HG02763 (cell line): ENCODE measurements at regions not wholly inside any gene's neighbourhood (a gene's known extent, or its start where the extent isn't known, plus 50 kb on each side); places are given as distances from the start of the nearest gene placed in this dataset.

Experiments used
- ATAC-seq: cut with Tn5 transposase; IDR thresholded peaks from one replicate; pipeline ENCODE4 v1.9.1; 2021; ENCODE audit warnings: mild to moderate bottlenecking, moderate library complexity; ENCODE audit not compliant: unreplicated experiment

GRCh38 chr10:110396284-110396651, 91.5 kb upstream of the SMNDC1 start:
- no peak for ATAC-seq

DNA sequence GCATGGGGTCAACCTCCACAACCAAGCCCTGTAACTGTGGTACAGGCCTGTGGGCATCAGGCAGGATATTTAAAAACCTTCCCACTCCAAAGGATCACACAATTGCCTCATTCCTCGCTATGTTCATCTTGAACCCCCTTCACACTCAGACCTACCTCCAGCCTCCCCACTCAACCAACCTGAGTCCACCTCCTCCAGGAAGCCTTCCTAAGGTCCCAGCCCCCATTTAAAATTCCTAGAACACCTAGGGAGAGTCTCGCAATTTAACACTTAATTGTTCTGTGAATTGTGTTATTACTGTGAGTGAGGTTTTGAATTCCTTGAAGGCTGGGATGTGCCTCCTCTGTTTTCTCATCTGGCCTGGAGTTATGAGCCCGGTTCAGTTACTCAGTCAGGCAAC, 93.1 kb upstream of the SMNDC1 start:
- no peak for ATAC-seq

DNA sequence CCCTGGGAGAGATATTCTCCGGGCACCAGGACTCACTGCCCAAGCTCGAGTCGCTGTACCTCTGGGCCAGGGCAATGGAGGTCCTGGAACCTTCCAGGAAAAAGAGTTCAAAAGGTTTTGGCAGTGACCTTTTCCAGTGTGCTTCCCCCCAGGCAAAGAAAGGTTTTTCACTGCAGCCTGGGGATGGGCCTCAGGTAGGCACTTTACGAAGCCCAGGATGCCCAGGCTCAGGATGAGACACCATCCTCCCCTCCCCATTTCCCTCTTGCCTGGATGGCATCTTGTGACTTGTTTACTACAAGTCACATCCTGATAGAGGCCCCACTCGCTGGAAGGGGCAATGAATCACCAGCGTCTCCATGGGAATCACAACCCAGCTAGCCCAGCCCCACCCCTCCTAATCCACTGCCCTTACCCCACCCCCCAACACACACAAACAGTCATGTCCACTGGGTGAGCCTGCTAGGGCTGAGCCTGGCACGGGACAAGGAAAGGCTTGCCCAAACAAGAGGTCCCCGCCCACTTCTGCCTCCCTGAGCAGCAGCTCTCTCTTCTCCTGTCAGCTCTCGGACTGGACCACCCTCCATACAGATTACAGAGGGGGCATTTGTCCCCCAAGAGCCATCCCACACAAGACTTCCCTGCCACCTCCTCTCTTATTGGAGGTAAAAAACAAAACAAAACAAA, 93.8 kb upstream of the SMNDC1 start:
- ATAC-seq, result no peak

DNA sequence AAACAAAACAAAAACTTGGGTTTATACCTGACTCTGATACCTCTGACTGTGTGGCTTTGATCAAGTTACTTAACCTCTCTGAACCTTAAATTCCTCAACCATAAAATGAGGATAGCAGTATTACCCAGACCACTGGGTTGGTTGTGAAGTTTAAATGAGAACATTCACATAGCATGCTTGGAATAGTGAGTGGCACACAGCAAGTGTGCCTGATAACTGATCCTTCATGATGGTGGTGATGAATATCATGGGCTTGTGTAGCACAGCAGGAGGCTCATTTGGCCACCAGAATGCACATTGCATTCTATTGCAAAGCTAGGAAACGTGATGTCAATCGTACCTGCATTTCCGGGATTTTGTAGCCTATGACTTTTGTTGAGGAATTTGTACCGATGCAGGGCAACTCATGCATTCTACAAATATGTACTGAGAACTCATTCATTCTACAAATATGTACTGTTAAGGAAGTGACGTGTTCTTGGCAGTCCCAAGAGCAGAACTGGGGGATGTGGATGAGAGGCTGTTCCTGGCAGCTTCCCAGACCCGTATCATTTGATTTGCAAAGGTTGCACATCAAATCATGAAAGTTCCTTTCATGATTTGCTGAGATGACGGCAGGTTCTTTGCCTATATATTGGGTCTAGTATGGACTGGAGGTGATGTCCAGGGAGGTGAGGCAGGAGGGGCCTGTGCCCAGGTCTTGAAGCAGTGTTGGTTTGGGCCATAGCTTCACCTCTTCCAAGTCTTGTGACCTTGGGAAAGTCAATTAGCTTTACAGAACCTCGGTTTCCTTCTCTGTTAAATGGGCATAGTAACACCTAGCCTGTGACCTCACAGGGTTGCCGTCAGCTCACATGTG, 94.6 kb upstream of the SMNDC1 start:
- no peak for ATAC-seq

- no peak for ATAC-seq
Measured at GRCh38 chr10:110399965-110400933, 95.5 kb upstream of the SMNDC1 start.

- no peak for ATAC-seq
Measured at GRCh38 chr10:110401401-110402076, 96.2 kb upstream of the DUSP5 start.

DNA sequence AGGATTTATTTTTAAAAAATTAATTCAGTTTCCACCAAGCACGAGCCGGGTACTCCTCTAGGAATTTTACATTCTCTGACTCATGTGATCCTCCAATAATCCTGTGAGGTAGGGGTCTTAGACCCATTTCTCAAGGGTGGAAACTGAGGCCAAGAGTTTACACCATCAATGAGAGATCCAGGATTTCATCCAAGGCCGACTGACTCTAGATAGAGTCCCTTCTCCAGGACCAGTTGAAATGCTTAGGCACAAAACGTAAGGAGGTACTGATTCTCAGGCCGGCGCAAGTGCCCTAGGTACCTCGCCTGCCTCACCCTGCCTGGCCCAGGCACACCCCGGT, 95.7 kb upstream of the DUSP5 start:
- ATAC-seq, result no peak

- no peak for ATAC-seq
Measured at GRCh38 chr10:110403593-110403992, 94.1 kb upstream of the DUSP5 start.

- ATAC-seq, result no peak
Measured at GRCh38 chr10:110404413-110404812, 93.3 kb upstream of the DUSP5 start.

DNA sequence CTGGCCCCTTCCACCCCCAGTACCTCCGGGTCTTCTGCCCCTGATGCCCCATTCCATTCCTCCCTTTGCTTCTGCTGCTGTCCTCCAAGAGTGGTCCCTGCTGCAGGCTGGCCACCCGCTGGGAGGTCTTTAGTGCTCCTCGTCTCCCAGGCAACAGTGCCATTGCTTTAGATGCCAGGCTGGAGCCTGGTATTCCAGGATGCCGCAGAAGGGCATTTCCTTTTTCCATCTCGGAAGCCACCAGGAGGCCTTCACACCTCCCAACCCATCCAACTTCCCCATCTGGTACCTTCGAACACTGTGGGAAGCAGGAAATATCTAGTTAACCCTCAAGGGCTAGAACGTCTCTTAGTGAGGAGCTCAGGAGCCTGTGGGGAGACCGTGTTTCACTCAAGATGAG, 92.9 kb upstream of the DUSP5 start:
- no peak for ATAC-seq

DNA sequence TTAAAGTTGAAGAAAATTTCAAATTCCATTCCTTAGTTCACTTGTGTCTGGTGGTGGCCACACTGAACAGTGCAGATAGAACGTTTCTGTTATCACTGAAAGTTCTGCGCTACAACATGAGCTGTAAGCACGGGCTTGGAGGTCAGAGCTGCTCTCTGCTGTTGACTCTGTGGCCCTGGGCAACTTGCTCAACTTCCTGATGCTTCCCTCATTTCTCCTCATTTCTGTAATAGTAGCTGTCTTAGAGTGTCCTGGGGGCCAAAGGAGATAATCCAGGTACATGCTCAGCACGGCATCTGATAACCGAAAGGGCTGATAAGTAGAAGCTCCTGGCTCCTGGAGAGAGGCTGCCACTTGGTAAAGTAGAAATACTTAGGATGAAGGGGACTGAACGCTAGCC, 92.3 kb upstream of the DUSP5 start:
- no peak for ATAC-seq

DNA sequence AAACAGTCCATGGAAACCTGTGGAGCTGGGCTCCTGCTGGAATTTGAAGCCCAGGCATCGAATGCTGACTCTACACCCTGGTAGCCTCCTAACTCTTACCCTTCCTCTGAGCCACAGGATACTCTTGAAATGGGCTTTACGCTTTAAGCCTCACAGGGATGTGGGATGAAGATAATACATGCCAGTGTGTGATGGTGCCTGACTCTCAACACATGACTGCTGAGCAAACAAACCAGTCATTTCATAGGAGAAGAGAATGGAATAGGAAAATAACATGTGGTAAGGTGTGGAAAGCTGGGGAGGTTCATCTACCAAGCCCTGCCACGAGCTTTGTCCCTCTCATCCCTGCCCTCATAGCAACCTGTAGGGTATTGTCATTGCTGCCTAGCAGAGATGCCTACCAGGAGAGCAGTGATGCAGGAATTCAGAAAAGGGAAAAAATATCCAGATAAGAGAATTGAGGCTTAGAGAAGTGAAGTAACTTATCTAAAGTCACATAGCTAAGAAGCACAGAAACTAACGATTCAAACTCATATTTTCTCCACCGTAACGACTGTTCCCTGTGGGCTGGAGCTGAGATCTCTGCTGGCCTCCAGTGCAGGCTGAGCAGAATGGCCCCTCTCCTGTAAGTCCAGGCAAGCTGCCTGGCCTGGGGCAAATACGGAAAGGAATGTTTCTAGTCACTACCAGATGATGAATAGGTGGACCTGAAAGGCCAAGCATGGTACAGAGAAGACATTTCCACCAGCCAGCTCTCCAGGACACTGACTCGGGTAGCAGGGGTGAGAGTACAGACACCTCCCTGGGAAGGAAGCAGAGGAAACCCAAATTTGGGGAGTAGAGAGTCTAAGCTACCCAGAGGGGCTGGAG, 90.2 kb upstream of the DUSP5 start:
- ATAC-seq, result no peak

- no peak for ATAC-seq
Measured at GRCh38 chr10:110408203-110408871, 89.4 kb upstream of the DUSP5 start.

- no peak for ATAC-seq
Measured at GRCh38 chr10:110408943-110409342, 88.8 kb upstream of the DUSP5 start.

DNA sequence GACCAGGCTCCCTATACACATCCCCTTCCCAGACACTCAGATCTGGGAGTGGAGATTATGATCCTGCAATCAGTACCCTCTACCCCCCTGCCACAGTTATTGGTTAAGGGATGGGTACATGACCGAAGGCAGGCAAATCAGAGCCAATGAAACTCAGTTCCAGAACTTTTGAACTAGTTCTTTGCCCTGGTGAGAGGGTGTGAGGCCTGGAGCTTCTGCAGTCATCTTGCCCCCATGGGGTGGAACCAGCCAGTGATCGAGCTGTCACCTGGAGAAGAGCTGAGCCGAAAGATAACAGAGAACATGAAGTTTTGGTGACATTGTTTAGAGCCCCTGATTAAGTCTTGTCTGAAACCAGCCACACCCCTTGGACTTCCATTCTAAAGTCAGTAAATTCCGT, 88.2 kb upstream of the DUSP5 start:
- ATAC-seq, result no peak

DNA sequence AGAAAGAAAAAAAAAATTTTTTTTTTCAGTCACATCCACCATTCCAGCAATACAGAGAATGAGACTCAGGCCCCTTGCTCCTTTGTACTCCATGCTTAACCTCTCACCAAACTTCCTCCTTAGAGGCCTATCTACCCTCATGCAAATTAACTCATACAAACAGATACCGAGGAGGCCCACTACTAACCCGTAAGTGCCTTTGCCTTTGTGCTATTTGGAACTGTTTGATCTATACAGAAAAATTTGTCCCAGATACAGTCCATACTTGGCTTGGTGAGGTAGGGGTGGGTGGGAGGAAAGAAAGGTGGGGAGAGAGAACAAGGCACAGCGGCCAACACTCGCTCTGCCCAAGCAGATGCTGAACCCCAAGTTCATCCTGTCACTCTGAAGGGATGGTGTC, 87.8 kb upstream of the DUSP5 start:
- no peak for ATAC-seq

DNA sequence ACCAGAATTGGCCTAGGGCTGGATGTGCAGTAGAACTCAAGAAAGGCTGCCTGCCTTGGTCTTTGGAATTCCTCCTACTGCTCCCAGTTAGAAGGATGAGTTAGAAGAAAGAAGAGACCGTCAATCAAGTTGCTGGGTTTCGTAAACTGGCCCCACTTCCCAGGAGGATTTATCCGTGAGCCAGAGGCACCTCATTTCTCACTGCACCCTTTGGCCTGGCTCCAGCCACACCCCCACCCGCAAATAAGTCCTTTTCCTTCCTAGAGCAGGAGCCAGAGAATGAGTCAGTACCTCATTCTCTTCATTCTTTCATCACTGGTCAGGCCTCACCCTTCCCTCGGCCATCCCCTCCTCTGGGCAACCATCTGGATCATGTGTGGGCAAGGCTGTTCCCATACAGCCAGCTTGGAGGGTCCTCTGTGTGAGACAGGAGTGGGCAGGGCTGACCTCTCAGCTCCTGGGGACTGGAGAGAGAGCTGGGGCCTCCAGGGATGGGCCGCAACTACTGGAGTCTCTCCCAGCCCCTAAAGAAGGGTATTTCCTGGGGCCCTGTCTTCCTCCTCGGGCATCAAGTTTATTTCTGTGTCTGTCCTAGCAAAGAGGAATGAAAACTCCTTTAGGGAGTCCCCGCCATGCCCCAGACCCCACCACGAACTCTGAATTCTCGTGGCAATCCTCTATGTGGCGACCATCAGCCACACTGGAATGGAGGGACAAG, 87.2 kb upstream of the DUSP5 start:
- no peak for ATAC-seq

GRCh38 chr10:110411047-110411410, 86.7 kb upstream of the DUSP5 start:
- no peak for ATAC-seq
